ENCODE measurements at regions not wholly inside any gene's neighbourhood (a gene's known extent, or its start where the extent isn't known, plus 50 kb on each side); places are given as distances from the start of the nearest gene placed in this dataset.
A peak's percentile ranks its signal among the peaks of the same experiment; 100 is the strongest.

- Histone ChIP-seq H3K9ac (ENCODE audit: low read length) (no peak overlapping the region), H3K27ac (ENCODE audit: low read length) (no peak overlapping the region), H2AFZ (ENCODE audit: low read depth, low read length) (no peak overlapping the region), H3K9me2 (ENCODE audit: insufficient read depth, low read length) (no peaks in the 10 kb centered on the region), H3K36me3 (ENCODE audit: insufficient read depth, low read length) (no peaks in the 10 kb centered on the region), H4K20me1 (ENCODE audit: insufficient read depth) (no peaks in the 10 kb centered on the region), H3K9me3 (ENCODE audit: low read length) (no peaks in the 10 kb centered on the region), H3K4me2 (ENCODE audit: low read length) (no peak overlapping the region), H3K27me3 (ENCODE audit: insufficient read depth, low read depth, low read length) (no peaks in the 10 kb centered on the region), H3K4me3 (ENCODE audit: low read length) (no peak overlapping the region), H3K79me2 (replicated peaks; ENCODE audit: insufficient read depth, low read length) (no peaks in the 10 kb centered on the region), H3F3A (ENCODE audit: insufficient read depth, low read length, poor library complexity, severe bottlenecking) (no peaks in the 10 kb centered on the region)
- TF ChIP-seq TAF1 (IDR thresholded peaks at IDR 0.05; ENCODE audit: low read depth) = no peak
- no peak for TF ChIP-seq CTCF (IDR thresholded peaks at IDR 0.05; ENCODE audit: poor library complexity, severe bottlenecking)
- no peak for TF ChIP-seq POLR2AphosphoS5 (IDR thresholded peaks at IDR 0.05)
- no peak for TF ChIP-seq MXI1 (conservative IDR thresholded peaks at IDR 0.05; ENCODE audit: poor library complexity, severe bottlenecking)
- no peak for TF ChIP-seq EZH2 (IDR thresholded peaks at IDR 0.05; ENCODE audit: borderline replicate concordance, insufficient read depth, low read length, poor library complexity, severe bottlenecking)
- TF ChIP-seq RAD21 (conservative IDR thresholded peaks at IDR 0.05) = no peak
- no peak for TF ChIP-seq REST (IDR thresholded peaks at IDR 0.05; ENCODE audit: borderline replicate concordance)
- TF ChIP-seq EP300 (conservative IDR thresholded peaks at IDR 0.05; ENCODE audit: poor library complexity, severe bottlenecking) = no peak
- TF ChIP-seq SMC3 (conservative IDR thresholded peaks at IDR 0.05; ENCODE audit: poor library complexity) = no peak
Observed at GRCh38 chr11:116607027-116607426, 165.8 kb downstream of the BUD13 start.

GRCh38 chr11:116605543-116606459 is 167.0 kb downstream of the BUD13 start:
- Histone ChIP-seq H3K27me3 (ENCODE audit: insufficient read depth, low read depth, low read length) (no peaks in the 10 kb centered on the region), H3F3A (ENCODE audit: insufficient read depth, low read length, poor library complexity, severe bottlenecking) (no peaks in the 10 kb centered on the region), H3K4me2 (ENCODE audit: low read length) (no peak overlapping the region), H3K9me3 (ENCODE audit: low read length) (no peaks in the 10 kb centered on the region), H3K27ac (ENCODE audit: low read length) (no peak overlapping the region), H3K79me2 (replicated peaks; ENCODE audit: insufficient read depth, low read length) (no peaks in the 10 kb centered on the region), H3K9me2 (ENCODE audit: insufficient read depth, low read length) (no peaks in the 10 kb centered on the region), H3K4me3 (ENCODE audit: low read length) (no peak overlapping the region), H2AFZ (ENCODE audit: low read depth, low read length) (no peak overlapping the region), H3K9ac (ENCODE audit: low read length) (no peak overlapping the region), H4K20me1 (ENCODE audit: insufficient read depth) (no peaks in the 10 kb centered on the region), H3K36me3 (ENCODE audit: insufficient read depth, low read length) (no peaks in the 10 kb centered on the region)
- TF ChIP-seq RAD21 (conservative IDR thresholded peaks at IDR 0.05) = no peak
- peak; percentile 54 for TF ChIP-seq REST (IDR thresholded peaks at IDR 0.05; ENCODE audit: borderline replicate concordance)

Data from neural cell (in vitro differentiated cells).